ENCODE measurements at regions not wholly inside any gene's neighbourhood (a gene's known extent, or its start where the extent isn't known, plus 50 kb on each side); places are given as distances from the start of the nearest gene placed in this dataset.

GRCh38 chr1:5711956-5712645, 280.1 kb downstream of the NPHP4 start:
- DNase-seq, result no peak

GRCh38 chr1:5711079-5711478, 281.1 kb downstream of the NPHP4 start:
- no peak for DNase-seq

- DNase-seq, result no peak
These were observed 282.2 kb downstream of the NPHP4 start for GRCh38 chr1:5709976-5710375.

- DNase-seq, result no peak
These were observed 282.7 kb downstream of the NPHP4 start for GRCh38 chr1:5709461-5709975.

- no peak for DNase-seq
These were observed 283.6 kb downstream of the NPHP4 start for GRCh38 chr1:5708346-5709245.

GRCh38 chr1:5707566-5708345, 284.5 kb downstream of the NPHP4 start:
- DNase-seq, result no peak

- DNase-seq, result no peak
These were observed 286.0 kb downstream of the NPHP4 start for GRCh38 chr1:5706239-5706638.

- no peak for DNase-seq
These were observed 286.5 kb downstream of the NPHP4 start for GRCh38 chr1:5705751-5706150.

- DNase-seq, result no peak
These were observed 287.4 kb downstream of the NPHP4 start for GRCh38 chr1:5704561-5705514.

- DNase-seq, result no peak
These were observed 290.6 kb downstream of the NPHP4 start for GRCh38 chr1:5701642-5702041.

- no peak for DNase-seq
These were observed 298.7 kb downstream of the NPHP4 start for GRCh38 chr1:5693568-5693967.

- DNase-seq, result no peak
These were observed 299.6 kb downstream of the NPHP4 start for GRCh38 chr1:5692664-5693063.

GRCh38 chr1:5691795-5692509, 300.3 kb downstream of the NPHP4 start:
- no peak for DNase-seq

GRCh38 chr1:5690898-5691297, 301.3 kb downstream of the NPHP4 start:
- no peak for DNase-seq

GRCh38 chr1:5690291-5690690, 301.9 kb downstream of the NPHP4 start:
- DNase-seq, result no peak

- no peak for DNase-seq
These were observed 303.8 kb downstream of the NPHP4 start for GRCh38 chr1:5688081-5689077.

- DNase-seq, result no peak
These were observed 305.1 kb downstream of the NPHP4 start for GRCh38 chr1:5686925-5687706.

- no peak for DNase-seq
These were observed 306.0 kb downstream of the NPHP4 start for GRCh38 chr1:5686195-5686594.

- DNase-seq, result no peak
These were observed 306.7 kb downstream of the NPHP4 start for GRCh38 chr1:5685446-5686040.

Data from activated CD4-positive, alpha-beta T cell treated with anti-CD3 and anti-CD28 coated beads, Interleukin-2, amount 50 U/mL, for 4 hours (primary cell).